IMR-90 (cell line): ENCODE measurements at regions not wholly inside any gene's neighbourhood (a gene's known extent, or its start where the extent isn't known, plus 50 kb on each side); places are given as distances from the start of the nearest gene placed in this dataset.

ENCODE experiments used
- ATAC-seq: fragments of 200-7000 bp; cut with Tn5 transposase; 2 replicates; pipeline ENCODE4 v1.9.1; 2020; ENCODE audit warnings: low read depth, mild to moderate bottlenecking, moderate library complexity
- BruUV-seq: library from RNA; stranded (reverse); fragments of 400-500 nt; replicated peaks from 2 replicates; lab custom pipeline; 2021; lab: Mats Ljungman, UMichigan
- CTCF ChIA-PET: fragments of 300-600 bp; formaldehyde crosslinking; extraction: SDS; loops from one replicate; lab custom pipeline; 2021; ENCODE audit warnings: antibody characterized with exemption; lab: Yijun Ruan, JAX
- POLR2A ChIA-PET: fragments of 300-600 bp; sonication (Branson Sonifier 250); formaldehyde crosslinking; loops from one replicate; lab custom pipeline; 2022; ENCODE audit warnings: antibody characterized with exemption; ENCODE audit not compliant: unreplicated experiment; lab: Charles Lee
- DNase-seq: peaks from one replicate; pipeline ENCODE4 v3.0.0; 2013
- H2AFZ ChIP-seq: replicated peaks from 2 replicates; pipeline ENCODE3; 2013; ENCODE audit warnings: low read length, mild to moderate bottlenecking; ENCODE audit not compliant: poor library complexity
- H2AK5ac ChIP-seq: 2 replicates; pipeline ENCODE4 v1.6.1; 2013; ENCODE audit warnings: low read depth, low read length, inconsistent platforms
- H2AK9ac ChIP-seq: replicated peaks from 2 replicates; pipeline ENCODE3; 2013; ENCODE audit warnings: mild to moderate bottlenecking, low read depth, low read length, moderate library complexity; ENCODE audit not compliant: poor library complexity
- H2BK120ac ChIP-seq: 2 replicates; pipeline ENCODE4 v1.6.1; 2013; ENCODE audit warnings: low read depth, low read length, inconsistent platforms
- H2BK15ac ChIP-seq: 3 replicates; pipeline ENCODE4 v1.6.1; 2013; ENCODE audit warnings: low read depth, low read length, inconsistent platforms
- H2BK20ac ChIP-seq: 2 replicates; pipeline ENCODE4 v1.6.1; 2013; ENCODE audit warnings: low read depth, mild to moderate bottlenecking, inconsistent platforms, low read length, moderate library complexity
- H2BK5ac ChIP-seq: 2 replicates; pipeline ENCODE4 v1.6.1; 2013; ENCODE audit warnings: mild to moderate bottlenecking, low read depth, low read length, inconsistent platforms; ENCODE audit not compliant: poor library complexity, severe bottlenecking
- H3K14ac ChIP-seq: replicated peaks from 2 replicates; pipeline ENCODE4 v1.6.1; 2013; ENCODE audit warnings: low read depth, low read length, inconsistent platforms
- H3K18ac ChIP-seq: 2 replicates; pipeline ENCODE4 v1.6.1; 2013; ENCODE audit warnings: low read depth, low read length, control low read depth
- H3K23ac ChIP-seq: 2 replicates; pipeline ENCODE4 v1.6.1; 2013; ENCODE audit warnings: low read depth, low read length, inconsistent platforms
- H3K27ac ChIP-seq: 2 replicates; pipeline ENCODE4 v1.5.1; 2013; ENCODE audit warnings: mild to moderate bottlenecking, control low read depth, low read length; ENCODE audit not compliant: insufficient read depth
- H3K27me3 ChIP-seq: 2 replicates; pipeline ENCODE4 v1.6.1; 2013; ENCODE audit warnings: low read length; ENCODE audit not compliant: control insufficient read depth, insufficient read depth
- H3K36me3 ChIP-seq: 2 replicates; pipeline ENCODE4 v1.6.1; 2013; ENCODE audit warnings: low read length, mixed read lengths; ENCODE audit not compliant: control insufficient read depth, insufficient read depth
- H3K4ac ChIP-seq: 2 replicates; pipeline ENCODE4 v1.6.1; 2013; ENCODE audit warnings: low read depth, low read length, inconsistent platforms
- H3K4me1 ChIP-seq: 2 replicates; pipeline ENCODE4 v1.6.1; 2013; ENCODE audit warnings: low read length, mixed read lengths; ENCODE audit not compliant: control insufficient read depth, insufficient read depth
- H3K4me2 ChIP-seq: 2 replicates; pipeline ENCODE4 v1.6.1; 2013; ENCODE audit warnings: low read depth, mild to moderate bottlenecking, control low read depth, low read length, moderate library complexity
- H3K4me3 ChIP-seq: 2 replicates; pipeline ENCODE4 v1.5.1; 2013; ENCODE audit warnings: low read depth, mild to moderate bottlenecking, control low read depth, low read length, moderate library complexity; ENCODE audit not compliant: insufficient read depth
- H3K56ac ChIP-seq: 2 replicates; pipeline ENCODE4 v1.6.1; 2013; ENCODE audit warnings: low read length, inconsistent platforms; ENCODE audit not compliant: insufficient read depth; ENCODE audit errors: extremely low read depth
- H3K79me1 ChIP-seq, 2 experiments: 2 replicates each; pipeline ENCODE4 v1.6.1; 2013; ENCODE audit warnings: low read length in 2 of 2, inconsistent platforms in 1 of 2, low read depth in 1 of 2
- H3K9ac ChIP-seq: 2 replicates; pipeline ENCODE4 v1.6.1; 2013; ENCODE audit warnings: low read depth, low read length, control low read depth
- H3K9me1 ChIP-seq: 2 replicates; pipeline ENCODE4 v1.6.1; 2013; ENCODE audit warnings: low read length, inconsistent platforms; ENCODE audit not compliant: insufficient read depth
- H3K9me3 ChIP-seq: 2 replicates; pipeline ENCODE4 v1.6.1; 2013; ENCODE audit warnings: low read length; ENCODE audit not compliant: control insufficient read depth, insufficient read depth
- H4K20me1 ChIP-seq: 2 replicates; pipeline ENCODE4 v1.6.1; 2013; ENCODE audit warnings: low read length, inconsistent platforms; ENCODE audit not compliant: insufficient read depth
- H4K5ac ChIP-seq: 2 replicates; pipeline ENCODE4 v1.6.1; 2013; ENCODE audit warnings: mild to moderate bottlenecking, low read depth, low read length, control low read depth
- H4K8ac ChIP-seq, 2 experiments: 2 replicates each; pipeline ENCODE4 v1.6.1; 2013; ENCODE audit warnings: low read depth in 2 of 2, low read length in 2 of 2, control low read depth in 1 of 2, inconsistent platforms in 1 of 2
- H4K91ac ChIP-seq: 2 replicates; pipeline ENCODE4 v1.6.1; 2013; ENCODE audit warnings: low read depth, low read length, inconsistent platforms; ENCODE audit not compliant: insufficient read depth
- NFE2L2 ChIP-seq: fragments of 150-350 bp; IDR thresholded peaks from 2 replicates; pipeline ENCODE4 v1.6.1; 2016; ENCODE audit warnings: low read depth, mild to moderate bottlenecking, low read length
- USF2 ChIP-seq: fragments of 150-350 bp; IDR thresholded peaks from 2 replicates; pipeline ENCODE4 v1.6.1; 2017; ENCODE audit warnings: mild to moderate bottlenecking, antibody characterized with exemption, low read length, low read depth
- whole genome bisulfite sequencing, 2 experiments: methylation state at CpG; one replicate each; pipeline versions ENCODE4 v1.1.5 to v1.1.7; 2013; ENCODE audit warnings: missing lambda C conversion rate in 2 of 2; ENCODE audit not compliant: insufficient read length in 1 of 2; ENCODE audit errors: extremely low coverage in 2 of 2; 5-methylcytosine and 5-hydroxymethylcytosine counted together
- dilution Hi-C: fragments of 300-500 bp; cut with HindIII; formaldehyde crosslinking; loops from one replicate; pipeline ENCODE4 v1.14.3; 2018; ENCODE audit warnings: low sequenced_read_pairs; ENCODE audit not compliant: unreplicated experiment
- in situ Hi-C: fragments of 300-500 bp; cut with MboI; formaldehyde crosslinking; loops from 3 replicates; pipeline ENCODE4 v1.14.3; 2019; ENCODE audit warnings: low sequenced_read_pairs, inconsistent platforms, mixed read lengths
- intact Hi-C: fragments of 100-400 bp; cut with micrococcal nuclease; formaldehyde crosslinking; loops from 2 replicates; pipeline ENCODE4 v1.10.0; 2022

GRCh38 chr1:199058281-199058680 is 419.4 kb downstream of the PTPRC start:
- Histone ChIP-seq H3K4ac (no peak overlapping the region), H3K79me1 (no peaks in the 10 kb centered on the region), H3K9ac (no peak overlapping the region), H2BK20ac (no peak overlapping the region), H3K9me1 (no peaks in the 10 kb centered on the region), H4K91ac (no peak overlapping the region), H3K23ac (no peak overlapping the region), H3K56ac (no peak overlapping the region), H3K14ac (no peak overlapping the region), H3K27me3 (no peaks in the 10 kb centered on the region), H2BK5ac (no peak overlapping the region), H3K4me3 (no peak overlapping the region), H4K5ac (no peak overlapping the region), H3K18ac (no peak overlapping the region), H2AFZ (no peak overlapping the region), H2BK120ac (no peak overlapping the region), H3K36me3 (no peaks in the 10 kb centered on the region), H4K8ac (no peak overlapping the region), H2AK5ac (no peak overlapping the region), H3K27ac (no peak overlapping the region), H3K4me2 (no peak overlapping the region), H3K9me3 (no peaks in the 10 kb centered on the region), H2BK15ac (no peak overlapping the region), H2AK9ac (no peak overlapping the region), H3K4me1 (no peaks in the 10 kb centered on the region), H4K20me1 (no peaks in the 10 kb centered on the region)
- ATAC-seq (no peak), DNase-seq (no peak)
- dilution Hi-C loops (no loop called here), intact Hi-C loops (no loop called here), in situ Hi-C loops (no loop called here)
- ChIA-PET CTCF (no interaction called here), POLR2A (no interaction called here)
- no peak for TF ChIP-seq USF2
- TF ChIP-seq NFE2L2: no peak
- WGBS, 2 experiments: no CpG with 5 or more reads among the region's 4 CpGs
- no TSS peak for BruUV-seq
